Esophagus muscularis mucosa (tissue), 4 donors: ENCODE measurements at regions not wholly inside any gene's neighbourhood (a gene's known extent, or its start where the extent isn't known, plus 50 kb on each side); places are given as distances from the start of the nearest gene placed in this dataset.

Experiments used
- EP300 ChIP-seq: sonication (generic); formaldehyde crosslinking; IDR thresholded peaks from one replicate; pipeline ENCODE4 v1.6.1; 2017; ENCODE audit warnings: antibody characterized with exemption
- POLR2A ChIP-seq: fragments of 450-650 bp; IDR thresholded peaks from one replicate; pipeline ENCODE4 v1.6.1; 2017; ENCODE audit warnings: antibody characterized with exemption, moderate library complexity, mild to moderate bottlenecking, low read depth
- POLR2AphosphoS5 ChIP-seq, 2 donors: sonication (generic); formaldehyde crosslinking; IDR thresholded peaks; one replicate each; pipeline ENCODE4 v1.6.1; 2017; ENCODE audit warnings: antibody characterized with exemption in 2 of 2
- TF ChIP-seq, protein P1 (sequence below), 3 experiments: fragments of 200-600 bp in 2 of 3; fragments of 450-650 bp in 1 of 3; sonication (generic) in 2 of 3; IDR thresholded peaks; one replicate each; pipeline ENCODE4 v1.5.1; 2017 to 2019; ENCODE audit warnings: antibody characterized with exemption in 3 of 3, mild to moderate bottlenecking in 2 of 3, moderate library complexity in 1 of 3

GRCh38 chr2:18836436-18836835 lies 247.1 kb upstream of the NT5C1B start:
- TF ChIP-seq, protein P1, sequence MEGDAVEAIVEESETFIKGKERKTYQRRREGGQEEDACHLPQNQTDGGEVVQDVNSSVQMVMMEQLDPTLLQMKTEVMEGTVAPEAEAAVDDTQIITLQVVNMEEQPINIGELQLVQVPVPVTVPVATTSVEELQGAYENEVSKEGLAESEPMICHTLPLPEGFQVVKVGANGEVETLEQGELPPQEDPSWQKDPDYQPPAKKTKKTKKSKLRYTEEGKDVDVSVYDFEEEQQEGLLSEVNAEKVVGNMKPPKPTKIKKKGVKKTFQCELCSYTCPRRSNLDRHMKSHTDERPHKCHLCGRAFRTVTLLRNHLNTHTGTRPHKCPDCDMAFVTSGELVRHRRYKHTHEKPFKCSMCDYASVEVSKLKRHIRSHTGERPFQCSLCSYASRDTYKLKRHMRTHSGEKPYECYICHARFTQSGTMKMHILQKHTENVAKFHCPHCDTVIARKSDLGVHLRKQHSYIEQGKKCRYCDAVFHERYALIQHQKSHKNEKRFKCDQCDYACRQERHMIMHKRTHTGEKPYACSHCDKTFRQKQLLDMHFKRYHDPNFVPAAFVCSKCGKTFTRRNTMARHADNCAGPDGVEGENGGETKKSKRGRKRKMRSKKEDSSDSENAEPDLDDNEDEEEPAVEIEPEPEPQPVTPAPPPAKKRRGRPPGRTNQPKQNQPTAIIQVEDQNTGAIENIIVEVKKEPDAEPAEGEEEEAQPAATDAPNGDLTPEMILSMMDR (IDR thresholded peaks at IDR 0.05): no peak
- TF ChIP-seq POLR2AphosphoS5 (IDR thresholded peaks at IDR 0.05) (no peak), POLR2A (no peak), EP300 (no peak)
